ENCODE measurements at regions not wholly inside any gene's neighbourhood (a gene's known extent, or its start where the extent isn't known, plus 50 kb on each side); places are given as distances from the start of the nearest gene placed in this dataset.
A peak's percentile ranks its signal among the peaks of the same experiment; 100 is the strongest.
"Not testable (repeated sequence)": the region's sequence is repeated elsewhere in the genome, so short reads cannot be mapped to it uniquely, and the experiment has no call there.

GRCh38 chr14:86915406-86915805 lies 1077.6 kb downstream of the GALC start:
- DNase-seq, result no peak

- no peak for DNase-seq
Observed at GRCh38 chr14:86912709-86913108, 1080.3 kb downstream of the GALC start.

- DNase-seq, result no peak
Observed at GRCh38 chr14:86911486-86911885, 1081.5 kb downstream of the GALC start.

- DNase-seq, result not testable (repeated sequence)
Observed at GRCh38 chr14:86905386-86905926, 1087.5 kb downstream of the GALC start.

- peak in 1 of 51 donors; percentile 2 for DNase-seq
Observed at GRCh38 chr14:86902176-86902950, 1090.6 kb downstream of the GALC start.

GRCh38 chr14:86897704-86898513 lies 1095.1 kb downstream of the GALC start:
- no peak for DNase-seq

GRCh38 chr14:86897224-86897623 lies 1095.8 kb downstream of the GALC start:
- DNase-seq, result no peak

- no peak for DNase-seq
Observed at GRCh38 chr14:86896701-86897100, 1096.3 kb downstream of the GALC start.

- no peak for DNase-seq
Observed at GRCh38 chr14:86892152-86892956, 1100.6 kb downstream of the GALC start.

- no peak for DNase-seq
Observed at GRCh38 chr14:86885280-86885679, 1107.7 kb downstream of the GALC start.

GRCh38 chr14:86884498-86884897 lies 1108.5 kb downstream of the GALC start:
- DNase-seq, result no peak

GRCh38 chr14:86882818-86883217 lies 1110.2 kb downstream of the GALC start:
- no peak for DNase-seq

GRCh38 chr14:86865934-86866333 lies 1127.0 kb downstream of the GALC start:
- no peak for DNase-seq

- no peak for DNase-seq
Observed at GRCh38 chr14:86858591-86858990, 1134.4 kb downstream of the GALC start.

- DNase-seq, result no peak
Observed at GRCh38 chr14:86858031-86858430, 1135.0 kb downstream of the GALC start.

GRCh38 chr14:86852530-86852929 lies 1140.5 kb downstream of the GALC start:
- no peak for DNase-seq

GRCh38 chr14:86847140-86847539 lies 1145.8 kb downstream of the GALC start:
- no peak for DNase-seq

GRCh38 chr14:86838363-86838762 lies 1154.6 kb downstream of the GALC start:
- DNase-seq, result no peak

GRCh38 chr14:86826661-86827060 lies 1166.3 kb downstream of the GALC start:
- no peak for DNase-seq

GRCh38 chr14:86824167-86824566 lies 1168.8 kb downstream of the GALC start:
- no peak for DNase-seq

- no peak for DNase-seq
Observed at GRCh38 chr14:86823581-86823980, 1169.4 kb downstream of the GALC start.

GRCh38 chr14:86815341-86815740 lies 1177.6 kb downstream of the GALC start:
- DNase-seq, result no peak
